ENCODE measurements at regions not wholly inside any gene's neighbourhood (a gene's known extent, or its start where the extent isn't known, plus 50 kb on each side); places are given as distances from the start of the nearest gene placed in this dataset.

DNA sequence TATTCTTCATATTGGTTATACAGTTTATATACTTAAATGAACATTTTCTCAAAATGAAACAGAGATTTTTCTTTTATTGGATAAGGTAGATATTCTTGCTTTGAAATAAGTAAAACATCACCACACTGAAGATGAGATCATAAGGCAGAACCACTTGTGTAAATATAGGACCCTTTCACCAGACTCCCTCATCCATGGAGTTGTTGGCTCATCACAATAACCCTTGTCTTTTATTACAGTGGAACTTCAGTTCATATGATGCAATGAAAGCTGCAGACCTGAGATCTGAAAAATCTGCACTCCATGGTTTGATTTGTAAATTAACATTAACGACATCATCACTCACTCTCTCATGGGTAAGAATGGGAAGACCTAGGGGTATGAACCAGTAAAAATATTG, 51.9 kb upstream of the DBX2 start:
- no peak for DNase-seq

DNA sequence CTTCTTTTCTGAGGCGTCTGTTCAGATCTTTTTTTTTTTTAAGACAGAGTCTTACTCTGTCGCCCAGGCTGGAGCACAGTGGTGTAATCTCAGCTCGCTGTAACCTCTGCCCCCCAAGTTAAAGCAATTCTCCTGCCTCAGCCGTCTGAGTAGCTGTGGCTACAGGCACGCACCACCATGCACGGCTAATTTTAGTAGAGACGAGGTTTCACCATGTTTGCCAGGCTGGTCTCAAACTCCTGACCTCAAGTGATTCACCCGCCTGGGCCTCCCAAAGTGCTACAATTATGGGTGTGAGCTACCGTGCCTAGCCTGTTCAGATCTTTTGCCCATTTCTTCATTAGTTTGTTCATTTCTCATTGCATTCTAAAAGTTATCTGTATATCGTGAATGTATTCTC, 55.1 kb upstream of the DBX2 start:
- DNase-seq, result no peak

DNA sequence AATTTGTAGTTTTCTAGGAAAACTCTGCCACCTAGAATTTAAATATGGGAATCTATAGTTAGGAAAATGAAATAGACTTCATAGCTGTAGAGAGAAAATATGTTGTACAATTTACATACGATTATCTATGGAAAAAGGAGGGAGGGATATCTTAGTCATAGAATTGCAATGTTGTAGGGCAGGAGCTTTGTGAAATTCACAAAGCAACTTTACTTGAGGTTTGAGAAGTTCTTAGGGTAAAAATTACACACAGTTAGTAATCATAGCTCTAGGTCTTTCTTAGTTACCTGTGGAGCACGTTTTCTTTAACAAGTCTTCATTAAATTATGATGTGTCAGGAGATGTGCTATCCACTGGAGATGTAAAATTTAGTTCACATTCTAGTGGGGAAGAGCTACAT, 61.4 kb upstream of the DBX2 start:
- no peak for DNase-seq

DNA sequence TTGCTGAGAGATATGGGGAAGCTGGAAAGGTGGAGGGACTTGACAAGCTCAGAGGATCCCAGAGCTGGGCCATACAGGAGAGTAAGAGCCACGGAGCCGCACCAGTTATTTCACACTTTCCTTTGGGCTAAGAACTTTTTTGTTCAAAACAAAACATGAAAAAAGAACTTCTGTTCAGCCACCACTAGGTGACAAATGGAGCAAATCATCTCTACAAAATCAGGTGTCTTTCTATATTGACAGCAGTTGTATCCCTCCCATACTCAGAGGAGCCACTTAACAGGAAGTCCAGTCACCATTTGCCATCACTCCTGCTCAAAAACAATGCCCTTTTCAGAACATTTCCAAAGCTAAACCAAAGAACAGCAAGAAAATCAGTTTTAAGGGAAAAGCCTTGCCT, 70.3 kb upstream of the DBX2 start:
- DNase-seq, result no peak

DNA sequence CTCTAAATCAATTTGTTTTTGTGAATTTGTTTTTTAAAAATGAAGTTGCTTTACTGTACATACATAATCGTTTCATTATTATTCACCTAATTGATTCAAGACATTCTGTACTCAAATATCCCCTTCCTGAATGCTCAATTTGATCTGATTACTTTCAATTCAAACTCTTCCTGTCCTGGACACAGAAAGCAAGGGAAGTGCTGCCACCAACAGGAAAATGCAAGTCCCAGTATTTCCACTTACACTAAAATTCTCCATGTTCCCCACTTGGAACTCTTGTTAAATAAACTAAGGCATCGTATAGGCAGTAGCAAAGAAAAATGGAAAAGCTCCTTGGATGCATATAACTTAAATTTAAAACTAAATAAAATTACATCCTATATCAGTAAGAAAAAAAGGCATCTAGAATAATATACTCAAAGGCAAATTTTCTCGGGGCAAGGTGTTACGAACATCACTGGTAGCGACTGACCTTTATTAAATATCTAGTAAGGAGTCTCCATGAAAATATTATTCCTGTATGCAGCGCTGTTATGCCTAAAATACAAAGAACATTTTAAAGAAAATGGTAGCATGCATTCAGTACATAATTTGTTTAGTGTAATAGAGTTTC, 72.0 kb upstream of the DBX2 start:
- DNase-seq, result peak; percentile 14

DNA sequence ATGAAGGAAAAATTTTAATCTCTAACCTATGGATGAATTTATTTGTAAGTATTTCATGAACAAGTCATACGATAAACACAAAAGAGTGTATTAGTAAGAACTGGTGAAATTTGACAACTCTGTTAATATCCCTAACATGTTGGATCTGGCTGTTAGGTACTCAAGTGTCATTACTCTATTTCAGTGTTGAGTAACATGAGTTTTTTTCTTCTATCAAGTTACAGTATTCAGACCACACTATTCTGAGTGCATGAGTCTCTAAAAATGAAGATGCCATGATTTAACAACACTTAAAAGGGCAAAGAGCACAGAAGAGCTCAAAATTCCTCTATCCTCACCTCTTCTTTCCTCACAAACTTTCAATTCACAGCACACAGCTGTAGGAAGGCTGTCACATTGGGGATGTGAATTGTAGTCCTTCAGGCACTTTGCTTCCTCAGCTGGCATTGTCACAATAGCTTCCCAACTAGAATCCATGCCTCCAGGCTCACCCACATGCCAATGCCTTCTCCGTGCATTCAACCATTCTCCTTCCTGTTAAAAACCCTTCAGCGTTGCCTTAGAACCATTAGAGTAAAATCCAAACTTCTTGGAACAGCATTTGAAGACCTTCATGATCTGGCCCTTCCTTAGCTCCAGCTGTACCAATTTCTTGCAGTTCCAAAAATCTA, 73.7 kb upstream of the DBX2 start:
- DNase-seq, result no peak

DNA sequence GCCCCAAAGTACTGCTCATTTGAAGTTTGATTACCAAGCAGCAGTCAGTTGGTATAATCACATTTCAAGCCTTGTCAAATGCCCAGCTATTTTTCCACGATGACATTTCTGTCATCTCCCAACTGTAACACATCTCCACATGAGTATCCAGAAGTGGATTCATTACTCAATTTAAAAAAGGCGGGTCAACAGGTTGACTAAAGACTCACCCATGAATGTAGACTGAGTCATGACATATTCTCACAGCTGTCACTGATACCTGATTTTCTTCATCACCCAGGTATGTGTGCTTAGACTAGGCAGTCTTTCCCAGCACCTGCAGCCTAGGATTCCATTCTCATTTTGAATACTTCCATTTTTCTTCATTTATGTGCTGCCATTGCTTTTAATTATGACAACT, 75.1 kb upstream of the DBX2 start:
- no peak for DNase-seq

DNA sequence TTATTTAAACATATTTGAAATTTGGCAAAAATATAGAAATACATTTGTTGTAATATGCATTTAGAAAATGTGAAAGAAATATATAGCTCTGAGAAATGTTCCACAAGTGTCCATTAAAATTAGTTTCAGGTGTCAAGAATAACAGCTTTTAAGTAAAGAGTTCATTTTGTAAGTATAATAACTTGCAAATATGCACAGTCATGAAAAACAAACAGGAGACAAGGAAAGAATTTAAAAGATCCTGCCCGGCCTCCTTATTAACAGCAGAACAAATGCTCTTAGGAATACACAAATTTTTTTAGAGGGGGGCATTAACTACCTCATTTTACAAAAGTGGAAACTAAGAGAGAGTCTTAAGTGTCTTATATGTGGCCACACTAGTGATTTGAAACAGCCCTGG, 77.7 kb upstream of the DBX2 start:
- DNase-seq, result no peak

DNA sequence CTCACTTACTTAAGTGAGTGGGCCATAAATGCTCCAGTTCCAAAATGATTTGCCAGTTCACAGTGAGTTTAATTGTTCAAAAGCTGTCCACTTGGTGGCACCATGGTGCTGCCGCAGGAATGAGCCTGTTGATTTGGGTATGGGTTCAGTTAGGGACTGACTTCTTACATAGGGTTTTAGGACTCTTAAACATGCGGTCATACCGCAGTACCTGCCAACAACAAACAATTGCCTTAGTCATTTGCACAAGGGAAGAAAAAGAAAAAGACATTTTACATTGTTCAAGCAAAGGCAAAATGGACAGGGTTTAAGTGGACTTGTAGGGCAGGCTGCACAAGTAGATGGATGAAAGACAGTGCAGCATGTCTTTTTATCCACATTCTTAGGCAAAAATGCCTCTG, 80.0 kb upstream of the DBX2 start:
- DNase-seq, result peak; percentile 67

DNA sequence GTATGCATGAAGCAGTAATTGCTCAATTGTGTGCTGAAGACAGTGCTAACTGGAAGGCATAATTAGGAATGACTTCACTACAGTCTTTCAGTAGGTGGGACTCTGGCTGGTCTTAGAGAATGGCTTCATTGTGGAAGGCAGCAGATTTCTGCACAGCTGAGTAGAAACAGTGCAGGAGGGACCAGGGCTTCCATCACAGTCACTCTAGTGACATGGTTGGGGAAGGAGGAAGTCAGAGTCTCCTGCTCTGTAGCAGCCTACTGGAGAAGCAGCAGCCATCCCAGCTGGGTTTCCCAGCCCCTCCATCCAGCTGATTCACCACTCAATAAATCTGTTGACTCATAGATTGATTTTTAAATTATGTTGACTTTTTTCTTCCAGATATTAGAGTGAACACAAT, 80.6 kb upstream of the DBX2 start:
- DNase-seq, result no peak

DNA sequence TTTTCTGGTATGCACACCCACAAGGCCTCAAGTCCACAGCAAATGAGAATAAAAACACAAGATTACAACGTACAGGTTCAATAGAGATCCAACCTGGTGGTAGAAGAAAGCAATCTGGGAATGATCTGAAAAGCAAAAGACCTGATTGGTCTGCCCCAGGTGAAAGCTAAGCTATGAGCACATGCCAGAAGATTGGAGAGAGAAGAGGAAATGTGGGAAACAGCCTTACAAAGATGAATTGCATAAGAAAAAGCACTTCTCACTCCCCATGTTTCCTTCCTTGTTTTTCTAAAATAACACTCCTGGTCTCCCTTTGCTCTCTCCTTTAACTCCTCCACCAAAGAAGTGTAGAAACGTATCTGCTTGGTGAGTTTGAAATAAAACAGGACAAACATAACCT, 77.3 kb upstream of the ANO6 start:
- no peak for DNase-seq

DNA sequence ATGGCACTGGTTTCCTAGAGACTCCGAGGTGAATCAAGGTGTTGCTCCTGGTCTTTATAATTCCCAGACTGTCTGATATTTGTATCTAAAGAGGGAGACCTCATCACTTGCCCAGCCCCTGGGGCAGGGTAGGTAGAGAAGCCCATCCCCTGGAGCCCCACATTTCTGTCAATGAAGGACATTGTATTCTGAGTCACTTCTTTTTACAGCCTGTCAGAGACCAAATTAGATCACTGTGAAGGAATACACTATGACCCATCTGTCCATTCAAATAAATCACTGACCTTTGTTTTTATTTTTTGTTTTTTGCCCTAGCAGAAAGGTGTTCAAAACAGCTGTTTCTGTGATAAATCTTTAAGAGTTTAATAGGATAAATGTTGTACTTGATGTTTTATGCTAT, 67.9 kb upstream of the ANO6 start:
- no peak for DNase-seq

DNA sequence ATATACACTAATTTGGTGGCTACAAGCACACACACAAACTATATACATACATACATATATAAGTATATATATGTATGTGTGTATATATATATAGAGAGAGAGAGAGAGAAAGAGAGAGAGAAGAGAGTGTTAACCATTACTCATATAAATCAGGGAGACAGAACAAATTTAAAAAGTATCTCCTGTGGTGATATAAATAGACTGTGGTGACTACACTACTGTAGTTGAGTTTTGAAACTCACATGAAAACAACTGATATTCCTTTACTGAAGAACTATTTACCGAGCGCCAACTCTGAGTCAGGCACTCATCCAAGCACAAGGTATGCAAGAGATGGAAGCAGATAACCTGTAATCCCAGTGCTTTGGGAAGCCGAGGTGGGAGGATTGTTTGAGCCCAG, 67.3 kb upstream of the ANO6 start:
- no peak for DNase-seq

DNA sequence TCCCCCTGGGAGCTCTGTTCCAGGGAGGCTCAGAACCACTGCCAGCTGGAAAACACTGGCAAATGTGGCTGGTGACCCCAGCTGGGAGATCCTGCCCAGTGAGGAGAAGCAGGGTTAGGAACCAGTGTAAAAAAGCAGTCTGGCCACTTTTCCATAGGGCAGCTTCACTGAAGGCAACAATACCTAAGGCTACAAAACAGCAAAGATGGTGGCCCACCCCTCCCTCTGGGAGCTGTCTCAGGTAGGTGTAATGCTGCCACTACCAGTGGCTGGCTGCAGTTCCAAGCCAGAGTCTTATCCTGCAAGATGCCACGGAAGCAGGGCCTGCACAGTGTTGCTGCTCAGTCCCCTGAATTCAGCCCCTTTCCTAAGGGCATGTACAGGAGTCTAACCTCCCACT, 50.6 kb upstream of the ANO6 start:
- no peak for DNase-seq

DNA sequence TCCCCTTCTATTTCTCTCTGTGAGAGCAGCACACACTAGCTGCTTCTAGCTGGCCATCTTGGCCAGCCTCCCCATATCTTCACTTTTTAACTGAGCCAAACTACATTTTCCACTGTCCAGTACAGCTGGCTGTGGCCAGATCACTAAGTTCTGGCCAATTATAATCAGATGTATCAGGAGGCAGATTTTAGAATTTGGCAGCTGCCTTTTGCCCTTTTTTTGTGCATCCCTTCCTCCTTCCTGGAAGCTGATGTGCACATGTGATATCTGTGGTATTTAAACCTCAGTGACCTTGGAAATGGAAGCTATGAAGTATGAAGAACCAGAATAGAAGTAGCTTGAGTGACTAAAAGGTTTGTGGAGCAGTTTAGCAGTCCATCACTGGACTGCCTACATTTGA, 49.8 kb upstream of the ANO6 start:
- no peak for DNase-seq
